Fibroblast of the aortic adventitia (primary cell): ENCODE measurements at regions not wholly inside any gene's neighbourhood (a gene's known extent, or its start where the extent isn't known, plus 50 kb on each side); places are given as distances from the start of the nearest gene placed in this dataset.

Experiments used
- DNase-seq: peaks from one replicate; pipeline ENCODE4 v3.0.0-alpha.2; 2010; ENCODE audit warnings: low read depth
- H3K4me3 ChIP-seq: 2 replicates; pipeline ENCODE4 v1.5.1; 2011; ENCODE audit warnings: low read depth, mild to moderate bottlenecking, control low read depth, low read length, moderate library complexity
- TF ChIP-seq, protein P1 (sequence below): IDR thresholded peaks from 2 replicates; pipeline ENCODE4 v1.5.1; 2011; ENCODE audit warnings: mild to moderate bottlenecking, low read length, control low read depth, inconsistent platforms; ENCODE audit not compliant: insufficient read depth

DNA sequence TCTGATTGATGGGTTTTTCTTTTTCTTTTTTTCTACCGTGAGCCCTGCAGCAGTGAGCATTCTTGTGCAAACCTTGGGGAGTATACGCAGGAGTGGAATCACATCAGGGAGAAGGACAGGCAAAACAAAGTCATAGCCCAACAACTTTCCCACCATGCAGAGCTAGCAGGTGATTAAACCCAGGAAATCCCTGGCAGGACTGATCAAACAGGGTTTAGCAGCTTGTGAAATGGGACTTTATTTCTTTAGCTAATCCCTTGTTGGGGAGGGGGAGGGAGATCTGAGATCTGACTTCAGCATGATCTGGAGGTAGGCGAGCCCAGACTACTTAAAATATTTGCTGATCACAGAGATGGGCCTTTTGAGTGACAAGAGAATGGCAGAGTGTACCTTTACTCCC lies 162.0 kb upstream of the GLRA1 start:
- TF ChIP-seq, protein P1, sequence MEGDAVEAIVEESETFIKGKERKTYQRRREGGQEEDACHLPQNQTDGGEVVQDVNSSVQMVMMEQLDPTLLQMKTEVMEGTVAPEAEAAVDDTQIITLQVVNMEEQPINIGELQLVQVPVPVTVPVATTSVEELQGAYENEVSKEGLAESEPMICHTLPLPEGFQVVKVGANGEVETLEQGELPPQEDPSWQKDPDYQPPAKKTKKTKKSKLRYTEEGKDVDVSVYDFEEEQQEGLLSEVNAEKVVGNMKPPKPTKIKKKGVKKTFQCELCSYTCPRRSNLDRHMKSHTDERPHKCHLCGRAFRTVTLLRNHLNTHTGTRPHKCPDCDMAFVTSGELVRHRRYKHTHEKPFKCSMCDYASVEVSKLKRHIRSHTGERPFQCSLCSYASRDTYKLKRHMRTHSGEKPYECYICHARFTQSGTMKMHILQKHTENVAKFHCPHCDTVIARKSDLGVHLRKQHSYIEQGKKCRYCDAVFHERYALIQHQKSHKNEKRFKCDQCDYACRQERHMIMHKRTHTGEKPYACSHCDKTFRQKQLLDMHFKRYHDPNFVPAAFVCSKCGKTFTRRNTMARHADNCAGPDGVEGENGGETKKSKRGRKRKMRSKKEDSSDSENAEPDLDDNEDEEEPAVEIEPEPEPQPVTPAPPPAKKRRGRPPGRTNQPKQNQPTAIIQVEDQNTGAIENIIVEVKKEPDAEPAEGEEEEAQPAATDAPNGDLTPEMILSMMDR, result no peak
- no peak overlapping the region for H3K4me3 ChIP-seq
- DNase-seq, result no peak

DNA sequence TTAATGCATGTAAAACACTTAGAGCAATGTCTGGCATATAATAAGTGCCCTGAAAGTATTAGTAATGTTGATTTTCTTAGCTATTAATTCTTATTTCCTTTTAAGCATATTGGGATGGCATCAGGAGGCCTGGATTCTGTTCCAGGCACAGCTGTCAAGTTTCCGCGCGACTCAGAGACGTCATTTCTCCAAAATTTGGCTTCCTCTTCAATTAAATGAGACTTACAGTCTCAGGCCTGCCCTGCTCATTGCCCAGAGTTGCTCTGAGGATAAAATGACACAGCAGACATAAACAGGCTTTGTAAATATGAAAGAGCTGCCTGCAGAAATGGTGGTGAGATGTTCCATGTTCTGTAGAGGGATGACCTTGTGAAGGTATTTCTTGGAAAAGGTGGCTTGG lies 159.8 kb upstream of the GLRA1 start:
- TF ChIP-seq, protein P1, result no peak
- H3K4me3 ChIP-seq, result no peak overlapping the region
- DNase-seq, result no peak

GRCh38 chr5:152083231-152083630 lies 158.6 kb upstream of the GLRA1 start:
- H3K4me3 ChIP-seq, result no peak overlapping the region
- TF ChIP-seq, protein P1, result no peak
- DNase-seq, result no peak

- peak; percentile 19 for DNase-seq
- TF ChIP-seq, protein P1, result no peak
- H3K4me3 ChIP-seq, result no peak overlapping the region
Observed at GRCh38 chr5:152072091-152072490, 147.4 kb upstream of the GLRA1 start.

GRCh38 chr5:152070591-152070990 lies 145.9 kb upstream of the GLRA1 start:
- H3K4me3 ChIP-seq, result no peak overlapping the region
- TF ChIP-seq, protein P1, result no peak
- no peak for DNase-seq

- no peak overlapping the region for H3K4me3 ChIP-seq
- TF ChIP-seq, protein P1, result no peak
- DNase-seq, result no peak
Observed at GRCh38 chr5:152066784-152067183, 142.1 kb upstream of the GLRA1 start.

- TF ChIP-seq, protein P1, result no peak
- no peak overlapping the region for H3K4me3 ChIP-seq
- DNase-seq, result no peak
Observed at GRCh38 chr5:152063004-152063403, 138.4 kb upstream of the GLRA1 start.
